SU-DHL-6 (cell line): ENCODE measurements at regions not wholly inside any gene's neighbourhood (a gene's known extent, or its start where the extent isn't known, plus 50 kb on each side); places are given as distances from the start of the nearest gene placed in this dataset.

Experiments used
- H2AFZ ChIP-seq: fragments of 200-600 bp; sonication (generic); 2 replicates; pipeline ENCODE4 v1.6.1; 2014; ENCODE audit warnings: low read depth, mild to moderate bottlenecking, moderate library complexity, mixed read lengths, antibody characterized with exemption, low read length; ENCODE audit not compliant: severe bottlenecking
- H3F3A ChIP-seq: fragments of 200-600 bp; shearing (Covaris generic); 2 replicates; pipeline ENCODE4 v1.6.0; 2016; ENCODE audit warnings: antibody characterized with exemption, mild to moderate bottlenecking; ENCODE audit not compliant: insufficient read depth
- H3K27ac ChIP-seq: fragments of 200-600 bp; sonication (generic); 2 replicates; pipeline ENCODE4 v1.5.1; 2016; ENCODE audit warnings: low read depth, mild to moderate bottlenecking, low read length, moderate library complexity, mixed read lengths
- H3K27me3 ChIP-seq: fragments of 200-600 bp; sonication (generic), shearing (Covaris generic); 2 replicates; pipeline ENCODE4 v1.6.0; 2014; ENCODE audit warnings: mild to moderate bottlenecking, low read length
- H3K36me3 ChIP-seq: fragments of 200-600 bp; sonication (generic); 2 replicates; pipeline ENCODE4 v1.6.1; 2014; ENCODE audit warnings: mild to moderate bottlenecking, low read length, mixed read lengths
- H3K4me2 ChIP-seq: fragments of 300-600, 200-600 bp; shearing (Covaris generic), sonication (generic); 2 replicates; pipeline ENCODE4 v1.6.0; 2014; ENCODE audit warnings: low read length, low read depth, mild to moderate bottlenecking; ENCODE audit not compliant: poor library complexity, severe bottlenecking
- H3K4me3 ChIP-seq: fragments of 200-600 bp; sonication (generic); 2 replicates; pipeline ENCODE4 v1.5.1; 2014; ENCODE audit warnings: antibody characterized with exemption, low read length, mild to moderate bottlenecking, mixed read lengths; ENCODE audit not compliant: insufficient read depth, poor library complexity, severe bottlenecking
- H3K79me2 ChIP-seq: fragments of 200-600 bp; sonication (generic); 2 replicates; pipeline ENCODE4 v1.6.1; 2014; ENCODE audit warnings: mild to moderate bottlenecking, low read length, moderate library complexity; ENCODE audit not compliant: insufficient read depth
- H3K9ac ChIP-seq: fragments of 200-600 bp; sonication (generic); 2 replicates; pipeline ENCODE4 v1.7.0; 2014; ENCODE audit warnings: mild to moderate bottlenecking, low read length
- H3K9me2 ChIP-seq: fragments of 200-600 bp; sonication (generic); replicated peaks from 2 replicates; pipeline ENCODE4 v1.6.1; 2014; ENCODE audit warnings: low read length; ENCODE audit not compliant: insufficient read depth
- H3K9me3 ChIP-seq: fragments of 200-600 bp; sonication (generic); 2 replicates; pipeline ENCODE4 v1.6.1; 2014; ENCODE audit warnings: low read length, mixed read lengths; ENCODE audit not compliant: insufficient read depth
- H4K20me1 ChIP-seq: fragments of 200-600 bp; sonication (generic); 2 replicates; pipeline ENCODE4 v1.6.1; 2014; ENCODE audit warnings: low read depth, mild to moderate bottlenecking, antibody characterized with exemption, low read length, moderate library complexity, mixed read lengths
- CTCF ChIP-seq: fragments of 200-600 bp; sonication (generic); IDR thresholded peaks from one replicate; pipeline ENCODE4 v1.5.1; 2017; ENCODE audit warnings: antibody characterized with exemption, mild to moderate bottlenecking, low read length, moderate library complexity; ENCODE audit not compliant: insufficient read depth, poor library complexity, severe bottlenecking
- EZH2phosphoT487 ChIP-seq: fragments of 200-600 bp; sonication (generic), shearing (Covaris generic); conservative IDR thresholded peaks from 2 replicates; pipeline ENCODE4 v1.6.1; 2018; ENCODE audit warnings: mild to moderate bottlenecking, antibody characterized with exemption, low read length, moderate library complexity, mixed read lengths

GRCh38 chr20:10958279-10958678, 284.5 kb upstream of the JAG1 start:
- no peak overlapping the region for H3K27ac ChIP-seq
- no peak overlapping the region for H3K4me3 ChIP-seq
- no peaks in the 10 kb centered on the region for H3F3A ChIP-seq
- no peak overlapping the region for H3K4me2 ChIP-seq
- TF ChIP-seq EZH2phosphoT487: no peak
- TF ChIP-seq CTCF: no peak
- no peaks in the 10 kb centered on the region for H4K20me1 ChIP-seq
- no peaks in the 10 kb centered on the region for H3K9me2 ChIP-seq
- H3K79me2 ChIP-seq: no peaks in the 10 kb centered on the region
- no peaks in the 10 kb centered on the region for H3K9me3 ChIP-seq
- no peaks in the 10 kb centered on the region for H3K36me3 ChIP-seq
- no peak overlapping the region for H3K9ac ChIP-seq
- no peaks in the 10 kb centered on the region for H3K27me3 ChIP-seq
- H2AFZ ChIP-seq: no peak overlapping the region

GRCh38 chr20:10960416-10960815, 286.6 kb upstream of the JAG1 start:
- H3K36me3 ChIP-seq: no peaks in the 10 kb centered on the region
- H3K4me3 ChIP-seq: no peak overlapping the region
- H3K27ac ChIP-seq: no peak overlapping the region
- H3K27me3 ChIP-seq: no peaks in the 10 kb centered on the region
- H3K4me2 ChIP-seq: no peak overlapping the region
- no peak overlapping the region for H2AFZ ChIP-seq
- no peaks in the 10 kb centered on the region for H3K9me2 ChIP-seq
- H3F3A ChIP-seq: no peaks in the 10 kb centered on the region
- H4K20me1 ChIP-seq: no peaks in the 10 kb centered on the region
- TF ChIP-seq EZH2phosphoT487: no peak
- no peak for TF ChIP-seq CTCF
- H3K9ac ChIP-seq: no peak overlapping the region
- no peaks in the 10 kb centered on the region for H3K79me2 ChIP-seq
- H3K9me3 ChIP-seq: no peaks in the 10 kb centered on the region

GRCh38 chr20:10961651-10962288, 288.0 kb upstream of the JAG1 start:
- no peak overlapping the region for H3K27ac ChIP-seq
- H3K4me2 ChIP-seq: no peak overlapping the region
- no peaks in the 10 kb centered on the region for H3K9me3 ChIP-seq
- no peaks in the 10 kb centered on the region for H3K36me3 ChIP-seq
- no peaks in the 10 kb centered on the region for H3K9me2 ChIP-seq
- no peaks in the 10 kb centered on the region for H4K20me1 ChIP-seq
- H3K4me3 ChIP-seq: no peak overlapping the region
- H3K79me2 ChIP-seq: no peaks in the 10 kb centered on the region
- no peaks in the 10 kb centered on the region for H3F3A ChIP-seq
- TF ChIP-seq CTCF (no peak), EZH2phosphoT487 (no peak)
- no peak overlapping the region for H3K9ac ChIP-seq
- H2AFZ ChIP-seq: no peak overlapping the region
- H3K27me3 ChIP-seq: no peaks in the 10 kb centered on the region
